GM12874 (cell line): ENCODE measurements at regions not wholly inside any gene's neighbourhood (a gene's known extent, or its start where the extent isn't known, plus 50 kb on each side); places are given as distances from the start of the nearest gene placed in this dataset.

Source experiments
- TF ChIP-seq, protein P1 (sequence below): IDR thresholded peaks from 2 replicates; pipeline ENCODE4 v1.5.1; 2011; ENCODE audit warnings: low read depth, mild to moderate bottlenecking, control low read depth, low read length, moderate library complexity; ENCODE audit not compliant: insufficient read depth

DNA sequence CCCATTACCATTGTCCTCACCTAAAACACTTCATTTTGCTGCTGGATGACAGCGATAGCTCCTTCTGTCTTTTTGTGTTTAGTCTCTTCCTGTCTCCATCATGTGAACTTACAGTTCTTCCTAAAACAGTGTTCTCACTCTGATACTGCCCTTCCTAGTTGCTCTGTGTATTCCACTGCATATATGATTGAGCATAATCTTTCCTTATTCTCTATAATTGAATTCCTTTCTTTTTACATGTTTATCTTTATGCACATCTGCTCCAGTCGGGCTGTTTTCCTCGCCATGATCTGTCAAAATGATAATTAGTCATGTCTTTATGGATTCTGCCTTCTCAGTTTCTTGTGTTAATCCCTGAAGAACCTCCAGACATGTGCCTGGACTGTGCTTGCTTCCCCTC lies 405.1 kb upstream of the SEMA6D start:
- TF ChIP-seq, protein P1, sequence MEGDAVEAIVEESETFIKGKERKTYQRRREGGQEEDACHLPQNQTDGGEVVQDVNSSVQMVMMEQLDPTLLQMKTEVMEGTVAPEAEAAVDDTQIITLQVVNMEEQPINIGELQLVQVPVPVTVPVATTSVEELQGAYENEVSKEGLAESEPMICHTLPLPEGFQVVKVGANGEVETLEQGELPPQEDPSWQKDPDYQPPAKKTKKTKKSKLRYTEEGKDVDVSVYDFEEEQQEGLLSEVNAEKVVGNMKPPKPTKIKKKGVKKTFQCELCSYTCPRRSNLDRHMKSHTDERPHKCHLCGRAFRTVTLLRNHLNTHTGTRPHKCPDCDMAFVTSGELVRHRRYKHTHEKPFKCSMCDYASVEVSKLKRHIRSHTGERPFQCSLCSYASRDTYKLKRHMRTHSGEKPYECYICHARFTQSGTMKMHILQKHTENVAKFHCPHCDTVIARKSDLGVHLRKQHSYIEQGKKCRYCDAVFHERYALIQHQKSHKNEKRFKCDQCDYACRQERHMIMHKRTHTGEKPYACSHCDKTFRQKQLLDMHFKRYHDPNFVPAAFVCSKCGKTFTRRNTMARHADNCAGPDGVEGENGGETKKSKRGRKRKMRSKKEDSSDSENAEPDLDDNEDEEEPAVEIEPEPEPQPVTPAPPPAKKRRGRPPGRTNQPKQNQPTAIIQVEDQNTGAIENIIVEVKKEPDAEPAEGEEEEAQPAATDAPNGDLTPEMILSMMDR = no peak

DNA sequence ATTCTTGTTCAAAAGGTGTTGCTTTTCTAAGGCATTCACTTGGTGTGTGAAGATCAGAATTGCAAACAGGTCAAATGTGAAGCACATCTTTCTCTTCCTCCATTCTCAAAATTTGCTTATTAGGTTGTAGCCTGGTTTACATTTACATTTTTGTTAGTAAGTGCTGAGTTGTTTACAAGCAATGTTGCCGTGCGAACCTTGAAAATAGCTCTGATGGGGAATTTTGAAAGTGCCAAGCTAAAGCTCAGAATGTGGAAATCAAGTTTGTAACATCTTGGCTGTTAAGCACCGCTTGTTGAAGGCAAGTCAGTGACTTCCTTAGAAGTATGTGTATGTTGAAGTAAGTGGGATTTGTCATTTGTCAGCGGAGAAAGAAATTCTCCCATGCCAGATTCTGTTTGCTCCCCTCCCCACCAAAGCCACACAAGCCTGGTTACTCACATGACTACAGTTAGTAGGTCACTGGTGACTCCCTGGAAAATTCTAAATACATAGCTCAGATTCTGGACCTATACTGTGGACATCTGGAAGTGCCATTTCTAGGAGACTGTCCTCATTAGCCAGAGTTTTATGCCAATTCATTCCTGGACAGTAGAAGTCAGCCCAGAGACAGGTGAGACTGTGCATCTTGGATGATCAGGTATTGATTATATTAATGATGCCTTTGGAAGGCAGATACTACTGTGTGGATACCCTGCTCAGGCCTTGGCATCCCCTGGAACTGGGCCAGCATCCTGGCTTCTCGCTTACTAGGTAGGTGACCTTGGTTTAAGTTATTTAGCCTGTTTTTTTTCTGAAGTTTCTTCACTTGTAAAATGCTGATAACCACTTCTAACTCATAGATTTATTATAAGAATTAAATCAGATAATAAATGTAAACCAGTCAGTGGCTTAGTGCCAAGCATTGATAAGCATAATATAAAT lies 390.6 kb upstream of the SEMA6D start:
- TF ChIP-seq, protein P1 = no peak

GRCh38 chr15:47331829-47332393 lies 385.4 kb upstream of the SEMA6D start:
- TF ChIP-seq, protein P1 = no peak

- TF ChIP-seq, protein P1 = no peak
Measured at GRCh38 chr15:47332481-47332880, 384.8 kb upstream of the SEMA6D start.

DNA sequence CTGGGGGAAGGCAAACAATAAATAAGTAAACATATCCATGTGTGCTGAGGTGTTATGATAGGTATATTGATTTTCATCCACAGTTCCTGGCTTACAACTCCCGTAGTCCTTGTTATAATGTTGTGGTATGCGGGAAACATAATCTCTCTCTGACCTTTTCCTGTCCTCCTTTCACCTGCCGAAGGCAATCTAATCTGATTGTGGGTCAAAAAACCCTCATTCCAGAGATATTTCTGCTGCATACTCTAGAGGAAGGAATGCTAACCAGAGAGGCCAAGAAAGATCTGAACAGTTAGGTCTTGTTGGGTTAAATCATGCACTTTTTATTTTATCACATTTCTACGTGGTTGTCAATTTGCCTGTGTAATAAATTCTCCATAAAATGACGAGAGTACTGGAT lies 383.6 kb upstream of the SEMA6D start:
- TF ChIP-seq, protein P1 = no peak

- TF ChIP-seq, protein P1 = no peak
Measured at GRCh38 chr15:47334805-47335535, 382.3 kb upstream of the SEMA6D start.

GRCh38 chr15:47337106-47337505 lies 380.2 kb upstream of the SEMA6D start:
- TF ChIP-seq, protein P1 = no peak
